ENCODE measurements at regions not wholly inside any gene's neighbourhood (a gene's known extent, or its start where the extent isn't known, plus 50 kb on each side); places are given as distances from the start of the nearest gene placed in this dataset.
"Not testable (repeated sequence)": the region's sequence is repeated elsewhere in the genome, so short reads cannot be mapped to it uniquely, and the experiment has no call there.

DNA sequence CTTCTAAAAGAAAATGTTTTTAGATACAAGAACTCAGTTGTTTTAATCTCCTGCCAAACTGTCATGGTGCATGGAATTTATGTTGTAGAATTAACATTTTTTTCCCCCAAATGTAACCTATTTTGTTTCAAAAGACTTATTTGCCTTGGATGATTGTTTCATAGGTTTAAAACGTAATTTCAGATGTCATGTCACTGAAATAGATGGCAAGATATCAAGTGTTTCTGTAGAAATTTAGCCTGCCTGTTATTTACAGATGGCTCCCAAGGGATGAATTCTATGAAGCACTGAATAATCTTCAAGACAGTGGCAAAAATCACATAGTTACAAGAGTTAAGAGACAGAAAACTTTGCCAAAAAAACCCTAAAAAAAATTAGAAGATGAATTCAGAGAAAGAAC is 1484.6 kb downstream of the OLFM4 start:
- Histone ChIP-seq H3K27ac (replicated peaks in 1 of 4) (no peak overlapping the region), H3K4me1 (no peaks in the 10 kb centered on the region), H3K9me3 (no peaks in the 10 kb centered on the region), H3K36me3 (no peaks in the 10 kb centered on the region), H3K4me3 (no peak overlapping the region), H3K27me3 (no peaks in the 10 kb centered on the region)
- 14% methylated on average over 1 of the region's 1 CpG for WGBS
- TF ChIP-seq EP300 (IDR thresholded peaks at IDR 0.05) (no peak), POLR2A (IDR thresholded peaks at IDR 0.05; ENCODE audit: low read depth) (no peak), POLR2AphosphoS5 (IDR thresholded peaks at IDR 0.05) (no peak)
- TF ChIP-seq, protein P1, sequence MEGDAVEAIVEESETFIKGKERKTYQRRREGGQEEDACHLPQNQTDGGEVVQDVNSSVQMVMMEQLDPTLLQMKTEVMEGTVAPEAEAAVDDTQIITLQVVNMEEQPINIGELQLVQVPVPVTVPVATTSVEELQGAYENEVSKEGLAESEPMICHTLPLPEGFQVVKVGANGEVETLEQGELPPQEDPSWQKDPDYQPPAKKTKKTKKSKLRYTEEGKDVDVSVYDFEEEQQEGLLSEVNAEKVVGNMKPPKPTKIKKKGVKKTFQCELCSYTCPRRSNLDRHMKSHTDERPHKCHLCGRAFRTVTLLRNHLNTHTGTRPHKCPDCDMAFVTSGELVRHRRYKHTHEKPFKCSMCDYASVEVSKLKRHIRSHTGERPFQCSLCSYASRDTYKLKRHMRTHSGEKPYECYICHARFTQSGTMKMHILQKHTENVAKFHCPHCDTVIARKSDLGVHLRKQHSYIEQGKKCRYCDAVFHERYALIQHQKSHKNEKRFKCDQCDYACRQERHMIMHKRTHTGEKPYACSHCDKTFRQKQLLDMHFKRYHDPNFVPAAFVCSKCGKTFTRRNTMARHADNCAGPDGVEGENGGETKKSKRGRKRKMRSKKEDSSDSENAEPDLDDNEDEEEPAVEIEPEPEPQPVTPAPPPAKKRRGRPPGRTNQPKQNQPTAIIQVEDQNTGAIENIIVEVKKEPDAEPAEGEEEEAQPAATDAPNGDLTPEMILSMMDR (IDR thresholded peaks at IDR 0.05): no peak
- intact Hi-C loops (cut with DNase I): no loop called here
- DNase-seq (ENCODE audit: extremely low spot score): no peak

DNA sequence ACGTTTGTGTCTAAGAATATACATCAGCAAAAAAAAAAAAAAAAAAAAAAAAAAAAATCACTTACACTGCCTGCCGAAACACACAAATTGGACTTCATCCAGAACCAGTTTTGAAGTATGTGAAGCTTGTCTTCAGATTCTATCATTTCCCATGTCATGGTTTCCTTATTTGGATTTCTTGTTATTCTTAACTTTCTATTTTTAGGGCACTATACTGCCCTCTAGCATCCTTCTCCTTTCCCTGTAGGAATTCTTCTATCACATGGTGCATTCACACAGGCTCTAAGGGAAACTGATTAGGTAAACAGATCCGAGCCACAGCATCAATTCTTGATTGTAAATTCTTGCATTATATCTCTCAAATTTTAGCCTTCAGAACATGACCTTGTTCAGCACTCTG is 1507.5 kb downstream of the OLFM4 start:
- no peaks in the 10 kb centered on the region for H3K27me3 ChIP-seq
- no peak overlapping the region for H3K27ac ChIP-seq (replicated peaks in 1 of 4)
- TF ChIP-seq POLR2AphosphoS5 (IDR thresholded peaks at IDR 0.05) (no peak), POLR2A (IDR thresholded peaks at IDR 0.05; ENCODE audit: low read depth) (no peak), EP300 (IDR thresholded peaks at IDR 0.05) (no peak)
- TF ChIP-seq, protein P1 (IDR thresholded peaks at IDR 0.05): no peak
- no peak for DNase-seq (ENCODE audit: extremely low spot score)
- H3K9me3 ChIP-seq: no peaks in the 10 kb centered on the region
- H3K4me1 ChIP-seq: no peaks in the 10 kb centered on the region
- WGBS: 34% methylated on average over 3 of the region's 3 CpGs
- intact Hi-C loops (cut with DNase I): no loop called here
- no peak overlapping the region for H3K4me3 ChIP-seq
- no peaks in the 10 kb centered on the region for H3K36me3 ChIP-seq

DNA sequence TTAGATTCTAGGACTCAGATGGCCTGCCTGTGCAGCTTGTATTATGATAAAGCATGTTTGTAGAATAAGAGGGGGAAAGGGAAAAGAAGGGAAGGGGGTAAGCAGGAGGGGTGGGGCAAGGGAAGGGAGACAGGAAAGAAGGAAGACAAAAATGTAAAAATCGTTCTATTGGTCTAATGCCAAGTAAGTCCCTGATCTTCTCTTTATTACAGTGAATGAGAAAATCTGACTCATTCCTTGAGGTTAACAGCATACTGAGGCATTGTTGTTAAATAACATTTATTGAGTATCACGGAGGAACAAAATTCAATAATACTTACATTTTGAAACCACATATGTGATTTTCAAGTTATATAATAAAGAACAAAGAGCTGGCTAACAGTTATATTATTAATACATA is 1534.7 kb downstream of the OLFM4 start:
- intact Hi-C loops (cut with DNase I): no loop called here
- Histone ChIP-seq H3K27me3 (no peaks in the 10 kb centered on the region), H3K36me3 (no peaks in the 10 kb centered on the region), H3K27ac (replicated peaks in 1 of 4) (no peak overlapping the region), H3K9me3 (no peaks in the 10 kb centered on the region), H3K4me1 (no peaks in the 10 kb centered on the region), H3K4me3 (no peak overlapping the region)
- 46% methylated on average over 2 of the region's 2 CpGs for WGBS
- TF ChIP-seq POLR2AphosphoS5 (IDR thresholded peaks at IDR 0.05) (no peak), POLR2A (IDR thresholded peaks at IDR 0.05; ENCODE audit: low read depth) (no peak), EP300 (IDR thresholded peaks at IDR 0.05) (no peak)
- TF ChIP-seq, protein P1 (IDR thresholded peaks at IDR 0.05): no peak
- DNase-seq (ENCODE audit: extremely low spot score): no peak

DNA sequence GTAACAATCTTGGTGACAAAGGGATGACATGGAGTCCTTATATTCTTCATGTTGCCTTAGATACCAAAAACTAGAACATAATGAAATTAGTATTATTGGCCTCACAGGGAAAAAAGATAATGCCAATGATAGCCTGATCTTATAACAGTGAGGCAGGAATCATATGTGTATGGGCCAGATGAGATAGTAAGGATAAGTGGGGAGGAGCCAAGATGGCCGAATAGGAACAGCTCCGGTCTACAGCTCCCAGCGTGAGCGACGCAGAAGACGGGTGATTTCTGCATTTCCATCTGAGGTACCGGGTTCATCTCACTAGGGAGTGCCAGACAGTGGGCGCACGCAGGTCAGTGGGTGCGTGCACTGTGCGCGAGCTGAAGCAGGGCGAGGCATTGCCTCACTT is 1543.4 kb downstream of the OLFM4 start:
- H3K27me3 ChIP-seq; H3K4me3 ChIP-seq; intact Hi-C loops (cut with DNase I); DNase-seq (ENCODE audit: extremely low spot score); H3K4me1 ChIP-seq; H3K36me3 ChIP-seq; H3K9me3 ChIP-seq; H3K27ac ChIP-seq (replicated peaks in 1 of 4): not testable (repeated sequence)
- WGBS: 98% methylated on average over 13 of the region's 13 CpGs

DNA sequence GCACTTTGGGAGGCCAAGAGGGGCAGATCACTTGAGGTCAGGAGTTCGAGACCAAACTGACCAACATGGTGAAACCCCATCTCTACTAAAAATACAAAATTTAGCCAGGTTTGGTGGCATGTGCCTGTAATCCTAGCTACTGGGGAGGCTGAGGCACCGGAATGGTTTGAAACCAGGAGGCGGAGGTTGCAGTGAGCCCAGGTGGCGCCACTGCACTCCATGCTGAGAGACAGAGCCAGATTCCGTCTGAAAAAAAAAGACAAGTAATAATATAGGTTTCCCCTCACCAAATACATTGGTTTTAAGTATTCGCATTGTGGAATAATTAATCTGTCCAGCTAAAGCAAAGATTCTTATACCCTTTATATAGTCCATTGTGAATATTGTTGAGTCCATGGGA is 1544.6 kb downstream of the OLFM4 start:
- no peak for DNase-seq (ENCODE audit: extremely low spot score)
- 93% methylated on average over 6 of the region's 6 CpGs for WGBS
- no peaks in the 10 kb centered on the region for H3K4me1 ChIP-seq
- no peaks in the 10 kb centered on the region for H3K36me3 ChIP-seq
- H3K4me3 ChIP-seq: no peak overlapping the region
- H3K27ac ChIP-seq (replicated peaks in 1 of 4): no peak overlapping the region
- TF ChIP-seq, protein P1 (IDR thresholded peaks at IDR 0.05): no peak
- no peak for TF ChIP-seq POLR2AphosphoS5 (IDR thresholded peaks at IDR 0.05)
- intact Hi-C loops (cut with DNase I): no loop called here
- H3K9me3 ChIP-seq: no peaks in the 10 kb centered on the region
- no peaks in the 10 kb centered on the region for H3K27me3 ChIP-seq

Data from esophagus muscularis mucosa (tissue), 4 donors.